ENCODE measurements at regions not wholly inside any gene's neighbourhood (a gene's known extent, or its start where the extent isn't known, plus 50 kb on each side); places are given as distances from the start of the nearest gene placed in this dataset.

GRCh38 chr9:119537138-119537537, 167.9 kb upstream of the BRINP1 start:
- intact Hi-C loops (cut with micrococcal nuclease), result no loop called here
- H3K27ac Mint-ChIP-seq, result no peak overlapping the region
- H3K4me3 Mint-ChIP-seq (ENCODE audit: low read depth), result no peak overlapping the region
- no peaks in the 10 kb centered on the region for H3K36me3 Mint-ChIP-seq (ENCODE audit: low read depth)
- DNase-seq (ENCODE audit: low spot score), result no peak
- no peaks in the 10 kb centered on the region for H3K27me3 Mint-ChIP-seq (ENCODE audit: low read depth)
- H3K4me1 Mint-ChIP-seq (ENCODE audit: low read depth), result no peaks in the 10 kb centered on the region
- no peaks in the 10 kb centered on the region for H3K9me3 Mint-ChIP-seq

DNA sequence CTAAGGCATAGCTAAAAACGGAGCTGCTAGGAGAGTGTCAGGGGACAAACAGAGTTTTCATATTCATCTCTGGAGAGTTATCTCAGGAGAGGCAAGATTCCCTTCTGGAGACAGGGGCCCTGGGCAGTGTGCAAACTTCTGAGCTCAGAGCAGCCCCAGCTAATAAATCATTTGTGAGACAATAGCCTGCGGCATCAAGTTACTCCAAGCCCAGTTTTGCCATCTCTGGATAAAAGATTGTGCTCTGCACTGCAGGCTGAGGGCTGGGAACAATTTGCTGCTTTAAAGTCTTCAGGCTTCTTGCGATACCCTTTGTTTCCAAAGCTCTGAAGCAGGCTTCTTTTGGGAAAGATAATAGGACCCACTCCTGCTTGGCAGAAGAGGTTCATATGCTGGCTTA, 164.3 kb upstream of the BRINP1 start:
- no peaks in the 10 kb centered on the region for H3K27me3 Mint-ChIP-seq (ENCODE audit: low read depth)
- no peak overlapping the region for H3K4me3 Mint-ChIP-seq (ENCODE audit: low read depth)
- H3K27ac Mint-ChIP-seq, result no peak overlapping the region
- intact Hi-C loops (cut with micrococcal nuclease), result no loop called here
- no peak for DNase-seq (ENCODE audit: low spot score)
- H3K4me1 Mint-ChIP-seq (ENCODE audit: low read depth), result no peaks in the 10 kb centered on the region
- no peaks in the 10 kb centered on the region for H3K36me3 Mint-ChIP-seq (ENCODE audit: low read depth)
- H3K9me3 Mint-ChIP-seq, result no peaks in the 10 kb centered on the region

DNA sequence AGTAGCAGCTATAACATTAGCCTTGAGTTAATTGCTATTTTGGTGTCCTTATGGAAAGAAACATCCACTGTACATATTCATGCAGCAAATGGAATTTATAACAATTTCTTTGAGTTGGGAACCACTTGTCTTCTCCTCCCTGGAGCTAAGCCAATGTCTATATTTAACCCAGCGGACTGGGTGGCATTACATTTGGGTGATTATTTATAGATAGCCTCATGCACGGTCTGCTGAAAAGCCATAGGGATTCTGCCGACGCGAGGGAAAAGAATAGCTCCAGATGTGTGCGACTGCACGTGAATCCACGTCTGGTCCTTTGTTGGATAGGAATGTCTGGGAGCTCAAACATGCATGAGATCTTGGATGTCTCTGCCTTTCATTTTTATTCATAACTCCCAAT, 157.5 kb upstream of the BRINP1 start:
- no peaks in the 10 kb centered on the region for H3K9me3 Mint-ChIP-seq
- intact Hi-C loops (cut with micrococcal nuclease), result no loop called here
- H3K27me3 Mint-ChIP-seq (ENCODE audit: low read depth), result no peaks in the 10 kb centered on the region
- no peak for DNase-seq (ENCODE audit: low spot score)
- H3K4me3 Mint-ChIP-seq (ENCODE audit: low read depth), result no peak overlapping the region
- H3K4me1 Mint-ChIP-seq (ENCODE audit: low read depth), result no peaks in the 10 kb centered on the region
- no peaks in the 10 kb centered on the region for H3K36me3 Mint-ChIP-seq (ENCODE audit: low read depth)
- no peak overlapping the region for H3K27ac Mint-ChIP-seq

- H3K4me1 Mint-ChIP-seq (ENCODE audit: low read depth), result no peaks in the 10 kb centered on the region
- H3K27ac Mint-ChIP-seq, result no peak overlapping the region
- no peaks in the 10 kb centered on the region for H3K36me3 Mint-ChIP-seq (ENCODE audit: low read depth)
- intact Hi-C loops (cut with micrococcal nuclease), result no loop called here
- no peak for DNase-seq (ENCODE audit: low spot score)
- H3K4me3 Mint-ChIP-seq (ENCODE audit: low read depth), result no peak overlapping the region
- no peaks in the 10 kb centered on the region for H3K9me3 Mint-ChIP-seq
- no peaks in the 10 kb centered on the region for H3K27me3 Mint-ChIP-seq (ENCODE audit: low read depth)
Measured at GRCh38 chr9:119523508-119523907, 154.3 kb upstream of the BRINP1 start.

- intact Hi-C loops (cut with micrococcal nuclease), result no loop called here
- Mint-ChIP-seq H3K36me3 (ENCODE audit: low read depth) (no peaks in the 10 kb centered on the region), H3K4me1 (ENCODE audit: low read depth) (no peaks in the 10 kb centered on the region), H3K9me3 (no peaks in the 10 kb centered on the region), H3K27me3 (ENCODE audit: low read depth) (no peaks in the 10 kb centered on the region), H3K27ac (no peak overlapping the region), H3K4me3 (ENCODE audit: low read depth) (no peak overlapping the region)
- no peak for DNase-seq (ENCODE audit: low spot score)
Measured at GRCh38 chr9:119522381-119522780, 153.1 kb upstream of the BRINP1 start.

DNA sequence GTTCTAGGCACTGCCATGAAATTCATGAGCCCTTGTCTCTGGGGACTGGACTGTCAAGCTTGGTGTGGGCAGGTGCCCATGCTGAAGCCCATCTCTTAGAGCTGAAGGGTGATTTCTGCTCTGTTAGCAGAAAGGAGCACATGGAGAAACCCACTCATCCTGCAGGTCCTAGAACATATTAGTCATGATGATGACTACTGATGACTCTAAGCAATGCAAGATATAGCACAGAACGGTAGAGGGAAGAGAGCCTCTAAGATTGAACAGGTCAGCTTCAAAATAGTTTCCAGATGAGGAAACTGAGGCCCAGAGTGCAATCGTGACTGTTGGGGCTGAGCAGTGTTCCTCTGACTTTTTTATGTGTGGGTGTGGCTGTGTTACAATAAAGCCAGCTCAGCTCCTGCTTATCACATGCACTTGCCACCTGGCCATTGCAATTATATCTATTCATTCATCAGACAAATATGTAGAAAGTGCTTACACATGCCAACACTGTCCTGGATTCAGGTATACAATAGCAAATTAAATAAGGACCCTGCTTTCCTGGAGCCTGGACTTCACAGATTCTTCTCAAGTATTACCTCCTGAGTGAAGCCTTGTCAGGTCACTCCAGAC, 140.2 kb upstream of the BRINP1 start:
- no peak for DNase-seq (ENCODE audit: low spot score)
- H3K27me3 Mint-ChIP-seq (ENCODE audit: low read depth), result no peaks in the 10 kb centered on the region
- no peaks in the 10 kb centered on the region for H3K9me3 Mint-ChIP-seq
- H3K4me1 Mint-ChIP-seq (ENCODE audit: low read depth), result no peaks in the 10 kb centered on the region
- H3K27ac Mint-ChIP-seq, result no peak overlapping the region
- intact Hi-C loops (cut with micrococcal nuclease), result no loop called here
- H3K36me3 Mint-ChIP-seq (ENCODE audit: low read depth), result no peaks in the 10 kb centered on the region
- no peak overlapping the region for H3K4me3 Mint-ChIP-seq (ENCODE audit: low read depth)

GRCh38 chr9:119501374-119501773, 132.1 kb upstream of the BRINP1 start:
- H3K27me3 Mint-ChIP-seq (ENCODE audit: low read depth), result no peaks in the 10 kb centered on the region
- no peaks in the 10 kb centered on the region for H3K9me3 Mint-ChIP-seq
- no peak overlapping the region for H3K4me3 Mint-ChIP-seq (ENCODE audit: low read depth)
- H3K4me1 Mint-ChIP-seq (ENCODE audit: low read depth), result no peaks in the 10 kb centered on the region
- H3K36me3 Mint-ChIP-seq (ENCODE audit: low read depth), result no peaks in the 10 kb centered on the region
- no peak overlapping the region for H3K27ac Mint-ChIP-seq
- intact Hi-C loops (cut with micrococcal nuclease), result no loop called here
- no peak for DNase-seq (ENCODE audit: low spot score)

DNA sequence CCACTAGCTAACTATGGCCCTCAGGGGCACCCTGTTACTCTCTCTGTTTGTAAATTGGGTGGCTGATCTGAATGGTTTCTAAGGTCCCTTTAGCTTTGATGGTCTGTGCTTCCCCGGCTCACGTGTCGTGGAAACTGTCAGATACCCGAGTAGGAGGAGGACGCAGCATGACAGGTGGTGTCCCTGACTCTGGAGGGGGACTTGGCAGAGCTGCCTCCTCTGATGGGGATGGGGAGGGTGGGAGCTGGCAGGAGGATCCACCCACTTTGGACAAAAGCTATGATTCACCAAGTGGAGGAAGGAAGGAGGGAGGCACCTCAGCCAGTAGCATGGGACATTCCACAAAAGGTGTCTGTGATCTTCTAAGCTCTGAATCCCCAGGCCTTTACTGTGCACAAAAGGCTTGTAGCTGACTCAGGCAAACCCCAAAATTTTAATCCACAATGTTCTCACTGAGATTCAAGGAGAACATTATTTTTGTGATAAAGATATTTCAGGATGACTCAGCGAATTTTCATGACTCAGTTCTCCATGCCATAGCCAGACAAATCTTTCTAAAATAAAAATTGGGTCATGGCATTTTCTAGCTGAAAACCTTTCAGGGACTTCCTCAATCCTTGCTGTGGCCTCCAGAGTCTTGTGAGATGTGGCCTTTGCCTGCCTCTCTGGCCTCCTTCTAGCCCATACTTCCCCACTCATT, 131.0 kb upstream of the BRINP1 start:
- Mint-ChIP-seq H3K27ac (no peak overlapping the region), H3K27me3 (ENCODE audit: low read depth) (no peaks in the 10 kb centered on the region), H3K4me1 (ENCODE audit: low read depth) (no peaks in the 10 kb centered on the region), H3K9me3 (no peaks in the 10 kb centered on the region), H3K4me3 (ENCODE audit: low read depth) (no peak overlapping the region), H3K36me3 (ENCODE audit: low read depth) (no peaks in the 10 kb centered on the region)
- intact Hi-C loops (cut with micrococcal nuclease), result no loop called here
- no peak for DNase-seq (ENCODE audit: low spot score)

GRCh38 chr9:119487118-119487827, 118.0 kb upstream of the BRINP1 start:
- Mint-ChIP-seq H3K36me3 (ENCODE audit: low read depth) (no peaks in the 10 kb centered on the region), H3K27me3 (ENCODE audit: low read depth) (no peaks in the 10 kb centered on the region), H3K4me3 (ENCODE audit: low read depth) (no peak overlapping the region), H3K9me3 (no peaks in the 10 kb centered on the region), H3K4me1 (ENCODE audit: low read depth) (no peaks in the 10 kb centered on the region), H3K27ac (no peak overlapping the region)
- DNase-seq (ENCODE audit: low spot score), result no peak
- intact Hi-C loops (cut with micrococcal nuclease), result no loop called here

DNA sequence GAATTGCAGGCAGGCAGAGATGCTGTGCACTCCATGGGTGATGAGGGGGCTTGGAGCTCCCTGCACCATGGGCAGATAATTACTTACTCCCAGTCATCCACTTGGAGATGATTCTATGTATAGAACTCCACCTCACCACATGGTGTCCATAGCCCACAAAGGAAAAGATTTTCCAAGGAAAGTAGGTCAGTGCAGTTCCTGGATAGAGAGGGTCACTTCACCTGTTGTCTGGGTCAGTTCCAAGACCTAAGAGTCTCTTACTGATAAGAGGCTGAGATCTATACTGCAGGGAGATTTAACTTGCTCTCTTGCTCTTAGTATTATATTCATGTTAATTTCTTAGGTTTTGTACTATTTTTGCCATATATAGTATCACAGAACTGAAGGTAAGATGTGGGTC, 113.9 kb upstream of the BRINP1 start:
- H3K4me1 Mint-ChIP-seq (ENCODE audit: low read depth), result no peaks in the 10 kb centered on the region
- no peaks in the 10 kb centered on the region for H3K36me3 Mint-ChIP-seq (ENCODE audit: low read depth)
- H3K27ac Mint-ChIP-seq, result no peak overlapping the region
- intact Hi-C loops (cut with micrococcal nuclease), result no loop called here
- no peak overlapping the region for H3K4me3 Mint-ChIP-seq (ENCODE audit: low read depth)
- H3K27me3 Mint-ChIP-seq (ENCODE audit: low read depth), result no peaks in the 10 kb centered on the region
- no peak for DNase-seq (ENCODE audit: low spot score)
- no peaks in the 10 kb centered on the region for H3K9me3 Mint-ChIP-seq

- DNase-seq (ENCODE audit: low spot score), result no peak
- intact Hi-C loops (cut with micrococcal nuclease), result no loop called here
- Mint-ChIP-seq H3K4me1 (ENCODE audit: low read depth) (no peaks in the 10 kb centered on the region), H3K4me3 (ENCODE audit: low read depth) (no peak overlapping the region), H3K27ac (no peak overlapping the region), H3K27me3 (ENCODE audit: low read depth) (no peaks in the 10 kb centered on the region), H3K9me3 (peaks cover 3% of the 10 kb centered on the region), H3K36me3 (ENCODE audit: low read depth) (no peaks in the 10 kb centered on the region)
Measured at GRCh38 chr9:119477197-119477596, 108.0 kb upstream of the BRINP1 start.

DNA sequence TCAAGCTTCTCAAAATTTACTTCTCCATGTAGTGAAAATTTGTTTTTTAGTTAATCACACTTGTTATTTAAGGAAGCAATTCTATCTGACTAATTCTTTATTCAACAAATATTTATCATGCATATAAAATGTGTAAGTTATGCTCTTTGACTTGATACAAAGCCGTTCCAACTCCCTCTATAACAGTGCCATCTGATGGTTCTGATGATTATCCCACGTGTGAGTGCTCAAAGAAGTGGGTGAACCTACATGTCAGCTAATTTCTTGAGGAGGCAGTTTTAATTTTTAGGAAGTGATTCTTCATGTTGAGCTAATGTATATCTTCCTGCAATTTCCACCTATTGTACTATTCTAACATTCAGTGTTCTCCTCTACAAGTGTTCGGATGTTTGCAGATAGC, 88.8 kb upstream of the BRINP1 start:
- no peaks in the 10 kb centered on the region for H3K27me3 Mint-ChIP-seq (ENCODE audit: low read depth)
- no peaks in the 10 kb centered on the region for H3K4me1 Mint-ChIP-seq (ENCODE audit: low read depth)
- no peak for DNase-seq (ENCODE audit: low spot score)
- intact Hi-C loops (cut with micrococcal nuclease), result no loop called here
- no peaks in the 10 kb centered on the region for H3K36me3 Mint-ChIP-seq (ENCODE audit: low read depth)
- peaks cover 4% of the 10 kb centered on the region for H3K9me3 Mint-ChIP-seq
- H3K4me3 Mint-ChIP-seq (ENCODE audit: low read depth), result no peak overlapping the region
- H3K27ac Mint-ChIP-seq, result no peak overlapping the region

GRCh38 chr9:119453980-119454379, 84.7 kb upstream of the BRINP1 start:
- H3K4me1 Mint-ChIP-seq (ENCODE audit: low read depth), result no peaks in the 10 kb centered on the region
- no peak for DNase-seq (ENCODE audit: low spot score)
- no peaks in the 10 kb centered on the region for H3K27me3 Mint-ChIP-seq (ENCODE audit: low read depth)
- peaks cover 6% of the 10 kb centered on the region for H3K9me3 Mint-ChIP-seq
- no peak overlapping the region for H3K27ac Mint-ChIP-seq
- intact Hi-C loops (cut with micrococcal nuclease), result no loop called here
- H3K4me3 Mint-ChIP-seq (ENCODE audit: low read depth), result no peak overlapping the region
- no peaks in the 10 kb centered on the region for H3K36me3 Mint-ChIP-seq (ENCODE audit: low read depth)

Measured in activated T-helper 2 cell treated with anti-CD3 and anti-CD28 coated beads, Interferon-gamma antibody, Interleukin-2, Interleukin-4, amounts not matched to agents 10 μg/mL and 5 μg/mL and 100 μg/mL, durations not matched to agents 14 hours and 24 hours and 36 hours (primary cell).